ENCODE measurements at regions not wholly inside any gene's neighbourhood (a gene's known extent, or its start where the extent isn't known, plus 50 kb on each side); places are given as distances from the start of the nearest gene placed in this dataset.

GRCh38 chr19:30802424-30803013 is 430.3 kb downstream of the ZNF536 start:
- TF ChIP-seq ZNF565 (CRISPR knock-in tag; conservative IDR thresholded peaks at IDR 0.05; ENCODE audit: low read depth) = no peak
- no peak for TF ChIP-seq SNAI2 (CRISPR knock-in tag; IDR thresholded peaks at IDR 0.05)
- no peak for TF ChIP-seq ESRRG (CRISPR knock-in tag; IDR thresholded peaks at IDR 0.05)
- no peak for TF ChIP-seq TOX (CRISPR knock-in tag; IDR thresholded peaks at IDR 0.05; ENCODE audit: borderline replicate concordance)

Data from SK-N-SH treated with all-trans-retinoic acid at 6 μM for 48 hours (cell line).